SK-N-SH treated with all-trans-retinoic acid at 6 μM for 48 hours (cell line): ENCODE measurements at regions not wholly inside any gene's neighbourhood (a gene's known extent, or its start where the extent isn't known, plus 50 kb on each side); places are given as distances from the start of the nearest gene placed in this dataset.

ENCODE experiments used
- ATAC-seq: fragments of 200-7000 bp; cut with Tn5 transposase; 3 replicates; pipeline ENCODE4 v1.9.1; 2020; ENCODE audit warnings: mild to moderate bottlenecking, moderate library complexity
- BACH2 ChIP-seq: fragments of 250-450 bp; sonication (Bioruptor Pico); IDR thresholded peaks from 2 replicates; pipeline ENCODE4 v1.9.0; 2021; ENCODE audit warnings: mild to moderate bottlenecking, borderline replicate concordance
- CSDC2 ChIP-seq: fragments of 250-450 bp; sonication (Bioruptor Pico); IDR thresholded peaks from 2 replicates; pipeline ENCODE4 v1.5.0; 2020; ENCODE audit warnings: mild to moderate bottlenecking, moderate library complexity
- GLIS3 ChIP-seq: fragments of 250-450 bp; sonication (Bioruptor Pico); IDR thresholded peaks from 2 replicates; pipeline ENCODE4 v1.5.0; 2020; ENCODE audit warnings: mild to moderate bottlenecking, moderate library complexity
- ISL1 ChIP-seq: fragments of 250-450 bp; sonication (Bioruptor Pico); IDR thresholded peaks from 2 replicates; pipeline ENCODE4 v2.1.2; 2022; ENCODE audit warnings: mild to moderate bottlenecking, moderate library complexity
- OSR1 ChIP-seq: fragments of 250-450 bp; sonication (Bioruptor Pico); IDR thresholded peaks from 2 replicates; pipeline ENCODE4 v1.8.0; 2022; ENCODE audit warnings: moderate library complexity, mild to moderate bottlenecking, inconsistent platforms
- SNAI2 ChIP-seq: fragments of 250-450 bp; sonication (Bioruptor Pico); IDR thresholded peaks from 2 replicates; pipeline ENCODE4 v1.5.0; 2020; ENCODE audit warnings: mild to moderate bottlenecking, moderate library complexity
- TCF4 ChIP-seq: fragments of 250-450 bp; sonication (Bioruptor Pico); IDR thresholded peaks from 2 replicates; pipeline ENCODE4 v1.8.0; 2021; ENCODE audit warnings: mild to moderate bottlenecking, moderate library complexity, borderline replicate concordance
- ZC3H10 ChIP-seq: fragments of 250-450 bp; sonication (Bioruptor Pico); IDR thresholded peaks from 2 replicates; pipeline ENCODE4 v1.5.1; 2021; ENCODE audit warnings: mild to moderate bottlenecking, moderate library complexity
- ZFP3 ChIP-seq: fragments of 250-450 bp; sonication (Bioruptor Pico); IDR thresholded peaks from 2 replicates; pipeline ENCODE4 v1.5.0; 2020; ENCODE audit warnings: mild to moderate bottlenecking, moderate library complexity
- ZFP30 ChIP-seq: fragments of 450-650 bp; formaldehyde crosslinking; IDR thresholded peaks from 2 replicates; pipeline ENCODE4 v1.5.0; 2022; ENCODE audit warnings: mild to moderate bottlenecking, moderate library complexity
- ZNF565 ChIP-seq: fragments of 450-650 bp; formaldehyde crosslinking; conservative IDR thresholded peaks from 2 replicates; pipeline ENCODE4 v1.5.0; 2020; ENCODE audit warnings: low read depth, mild to moderate bottlenecking, moderate library complexity
- TF ChIP-seq, protein P1 (sequence below): fragments of 250-450 bp; sonication (Bioruptor Pico); IDR thresholded peaks from 2 replicates; pipeline ENCODE4 v1.5.1; 2021; ENCODE audit warnings: mild to moderate bottlenecking, moderate library complexity
- TF ChIP-seq, protein P2 (sequence below): fragments of 250-450 bp; sonication (Bioruptor Pico); IDR thresholded peaks from 2 replicates; pipeline ENCODE4 v1.8.0; 2021; ENCODE audit warnings: low read depth, mild to moderate bottlenecking, moderate library complexity, borderline replicate concordance
- TF ChIP-seq, protein P3 (sequence below): fragments of 250-450 bp; sonication (Bioruptor Pico); IDR thresholded peaks from 2 replicates; pipeline ENCODE4 v1.5.0; 2020; ENCODE audit warnings: mild to moderate bottlenecking, moderate library complexity
- TF ChIP-seq, protein P4 (sequence below): fragments of 250-450 bp; sonication (Bioruptor Pico); IDR thresholded peaks from 2 replicates; pipeline ENCODE4 v1.8.0; 2020; ENCODE audit warnings: mild to moderate bottlenecking, moderate library complexity, borderline replicate concordance
- TF ChIP-seq, protein P5 (sequence below): fragments of 250-450 bp; sonication (Bioruptor Pico); IDR thresholded peaks from 2 replicates; pipeline ENCODE4 v1.5.1; 2020; ENCODE audit warnings: low read depth, mild to moderate bottlenecking, moderate library complexity

DNA sequence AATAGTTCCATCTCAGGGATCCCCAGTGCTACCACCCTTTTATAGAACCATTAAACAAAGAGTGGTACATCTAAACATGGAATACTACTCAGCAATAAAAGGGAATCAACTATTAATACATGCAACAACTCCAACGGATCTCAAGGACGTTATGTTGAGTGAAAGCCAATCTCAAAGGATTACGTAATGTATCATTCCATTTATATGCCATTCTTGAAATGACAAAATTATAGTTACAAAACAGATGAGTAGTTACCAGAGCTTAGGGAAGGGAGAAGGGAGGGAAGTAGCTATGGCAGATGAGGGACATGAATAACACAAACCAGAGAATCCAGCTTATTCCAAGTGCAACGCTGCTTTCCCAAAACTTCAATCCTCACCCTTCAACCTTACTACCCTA is 69.5 kb downstream of the ACTL7B start:
- no peak for ATAC-seq
- TF ChIP-seq CSDC2 (CRISPR knock-in tag) (no peak), OSR1 (CRISPR knock-in tag) (no peak), BACH2 (CRISPR knock-in tag) (no peak)
- TF ChIP-seq, protein P1, sequence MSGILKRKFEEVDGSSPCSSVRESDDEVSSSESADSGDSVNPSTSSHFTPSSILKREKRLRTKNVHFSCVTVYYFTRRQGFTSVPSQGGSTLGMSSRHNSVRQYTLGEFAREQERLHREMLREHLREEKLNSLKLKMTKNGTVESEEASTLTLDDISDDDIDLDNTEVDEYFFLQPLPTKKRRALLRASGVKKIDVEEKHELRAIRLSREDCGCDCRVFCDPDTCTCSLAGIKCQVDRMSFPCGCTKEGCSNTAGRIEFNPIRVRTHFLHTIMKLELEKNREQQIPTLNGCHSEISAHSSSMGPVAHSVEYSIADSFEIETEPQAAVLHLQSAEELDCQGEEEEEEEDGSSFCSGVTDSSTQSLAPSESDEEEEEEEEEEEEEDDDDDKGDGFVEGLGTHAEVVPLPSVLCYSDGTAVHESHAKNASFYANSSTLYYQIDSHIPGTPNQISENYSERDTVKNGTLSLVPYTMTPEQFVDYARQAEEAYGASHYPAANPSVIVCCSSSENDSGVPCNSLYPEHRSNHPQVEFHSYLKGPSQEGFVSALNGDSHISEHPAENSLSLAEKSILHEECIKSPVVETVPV (CRISPR knock-in tag) = no peak
- TF ChIP-seq, all 23 proteins: peak for 0

DNA sequence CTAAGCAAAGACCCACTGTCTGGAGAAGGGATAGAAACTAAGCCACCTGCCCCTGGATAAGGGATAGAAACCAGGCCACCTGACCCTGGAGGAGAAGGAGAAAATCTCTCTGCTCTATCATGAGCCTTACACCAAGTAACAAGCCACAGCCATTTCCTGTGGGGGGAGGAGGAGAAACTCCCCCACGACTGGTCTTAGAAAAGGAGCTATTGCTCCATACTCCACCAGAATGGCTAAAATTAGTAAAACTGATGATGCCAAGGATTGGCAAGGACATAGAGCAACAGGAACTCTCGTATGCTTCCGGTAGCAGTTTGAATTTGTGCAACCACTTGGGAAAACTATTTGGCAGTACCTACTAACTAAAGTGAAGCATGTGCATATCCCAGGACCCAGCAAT is 70.8 kb downstream of the ACTL7B start:
- TF ChIP-seq ISL1 (CRISPR knock-in tag) (no peak), OSR1 (CRISPR knock-in tag) (no peak), SNAI2 (CRISPR knock-in tag) (no peak), GLIS3 (CRISPR knock-in tag) (no peak), BACH2 (CRISPR knock-in tag) (no peak)
- TF ChIP-seq, protein P2, sequence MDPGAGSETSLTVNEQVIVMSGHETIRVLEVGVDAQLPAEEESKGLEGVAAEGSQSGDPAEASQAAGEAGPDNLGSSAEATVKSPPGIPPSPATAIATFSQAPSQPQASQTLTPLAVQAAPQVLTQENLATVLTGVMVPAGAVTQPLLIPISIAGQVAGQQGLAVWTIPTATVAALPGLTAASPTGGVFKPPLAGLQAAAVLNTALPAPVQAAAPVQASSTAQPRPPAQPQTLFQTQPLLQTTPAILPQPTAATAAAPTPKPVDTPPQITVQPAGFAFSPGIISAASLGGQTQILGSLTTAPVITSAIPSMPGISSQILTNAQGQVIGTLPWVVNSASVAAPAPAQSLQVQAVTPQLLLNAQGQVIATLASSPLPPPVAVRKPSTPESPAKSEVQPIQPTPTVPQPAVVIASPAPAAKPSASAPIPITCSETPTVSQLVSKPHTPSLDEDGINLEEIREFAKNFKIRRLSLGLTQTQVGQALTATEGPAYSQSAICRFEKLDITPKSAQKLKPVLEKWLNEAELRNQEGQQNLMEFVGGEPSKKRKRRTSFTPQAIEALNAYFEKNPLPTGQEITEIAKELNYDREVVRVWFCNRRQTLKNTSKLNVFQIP = no peak
- TF ChIP-seq, protein P3, sequence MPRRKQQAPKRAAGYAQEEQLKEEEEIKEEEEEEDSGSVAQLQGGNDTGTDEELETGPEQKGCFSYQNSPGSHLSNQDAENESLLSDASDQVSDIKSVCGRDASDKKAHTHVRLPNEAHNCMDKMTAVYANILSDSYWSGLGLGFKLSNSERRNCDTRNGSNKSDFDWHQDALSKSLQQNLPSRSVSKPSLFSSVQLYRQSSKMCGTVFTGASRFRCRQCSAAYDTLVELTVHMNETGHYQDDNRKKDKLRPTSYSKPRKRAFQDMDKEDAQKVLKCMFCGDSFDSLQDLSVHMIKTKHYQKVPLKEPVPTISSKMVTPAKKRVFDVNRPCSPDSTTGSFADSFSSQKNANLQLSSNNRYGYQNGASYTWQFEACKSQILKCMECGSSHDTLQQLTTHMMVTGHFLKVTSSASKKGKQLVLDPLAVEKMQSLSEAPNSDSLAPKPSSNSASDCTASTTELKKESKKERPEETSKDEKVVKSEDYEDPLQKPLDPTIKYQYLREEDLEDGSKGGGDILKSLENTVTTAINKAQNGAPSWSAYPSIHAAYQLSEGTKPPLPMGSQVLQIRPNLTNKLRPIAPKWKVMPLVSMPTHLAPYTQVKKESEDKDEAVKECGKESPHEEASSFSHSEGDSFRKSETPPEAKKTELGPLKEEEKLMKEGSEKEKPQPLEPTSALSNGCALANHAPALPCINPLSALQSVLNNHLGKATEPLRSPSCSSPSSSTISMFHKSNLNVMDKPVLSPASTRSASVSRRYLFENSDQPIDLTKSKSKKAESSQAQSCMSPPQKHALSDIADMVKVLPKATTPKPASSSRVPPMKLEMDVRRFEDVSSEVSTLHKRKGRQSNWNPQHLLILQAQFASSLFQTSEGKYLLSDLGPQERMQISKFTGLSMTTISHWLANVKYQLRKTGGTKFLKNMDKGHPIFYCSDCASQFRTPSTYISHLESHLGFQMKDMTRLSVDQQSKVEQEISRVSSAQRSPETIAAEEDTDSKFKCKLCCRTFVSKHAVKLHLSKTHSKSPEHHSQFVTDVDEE (CRISPR knock-in tag) = no peak
- TF ChIP-seq, protein P4, sequence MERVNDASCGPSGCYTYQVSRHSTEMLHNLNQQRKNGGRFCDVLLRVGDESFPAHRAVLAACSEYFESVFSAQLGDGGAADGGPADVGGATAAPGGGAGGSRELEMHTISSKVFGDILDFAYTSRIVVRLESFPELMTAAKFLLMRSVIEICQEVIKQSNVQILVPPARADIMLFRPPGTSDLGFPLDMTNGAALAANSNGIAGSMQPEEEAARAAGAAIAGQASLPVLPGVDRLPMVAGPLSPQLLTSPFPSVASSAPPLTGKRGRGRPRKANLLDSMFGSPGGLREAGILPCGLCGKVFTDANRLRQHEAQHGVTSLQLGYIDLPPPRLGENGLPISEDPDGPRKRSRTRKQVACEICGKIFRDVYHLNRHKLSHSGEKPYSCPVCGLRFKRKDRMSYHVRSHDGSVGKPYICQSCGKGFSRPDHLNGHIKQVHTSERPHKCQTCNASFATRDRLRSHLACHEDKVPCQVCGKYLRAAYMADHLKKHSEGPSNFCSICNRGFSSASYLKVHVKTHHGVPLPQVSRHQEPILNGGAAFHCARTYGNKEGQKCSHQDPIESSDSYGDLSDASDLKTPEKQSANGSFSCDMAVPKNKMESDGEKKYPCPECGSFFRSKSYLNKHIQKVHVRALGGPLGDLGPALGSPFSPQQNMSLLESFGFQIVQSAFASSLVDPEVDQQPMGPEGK (CRISPR knock-in tag) = no peak
- TF ChIP-seq, protein P5, sequence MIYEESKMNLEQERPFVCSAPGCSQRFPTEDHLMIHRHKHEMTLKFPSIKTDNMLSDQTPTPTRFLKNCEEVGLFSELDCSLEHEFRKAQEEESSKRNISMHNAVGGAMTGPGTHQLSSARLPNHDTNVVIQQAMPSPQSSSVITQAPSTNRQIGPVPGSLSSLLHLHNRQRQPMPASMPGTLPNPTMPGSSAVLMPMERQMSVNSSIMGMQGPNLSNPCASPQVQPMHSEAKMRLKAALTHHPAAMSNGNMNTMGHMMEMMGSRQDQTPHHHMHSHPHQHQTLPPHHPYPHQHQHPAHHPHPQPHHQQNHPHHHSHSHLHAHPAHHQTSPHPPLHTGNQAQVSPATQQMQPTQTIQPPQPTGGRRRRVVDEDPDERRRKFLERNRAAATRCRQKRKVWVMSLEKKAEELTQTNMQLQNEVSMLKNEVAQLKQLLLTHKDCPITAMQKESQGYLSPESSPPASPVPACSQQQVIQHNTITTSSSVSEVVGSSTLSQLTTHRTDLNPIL = no peak
- ATAC-seq = no peak

DNA sequence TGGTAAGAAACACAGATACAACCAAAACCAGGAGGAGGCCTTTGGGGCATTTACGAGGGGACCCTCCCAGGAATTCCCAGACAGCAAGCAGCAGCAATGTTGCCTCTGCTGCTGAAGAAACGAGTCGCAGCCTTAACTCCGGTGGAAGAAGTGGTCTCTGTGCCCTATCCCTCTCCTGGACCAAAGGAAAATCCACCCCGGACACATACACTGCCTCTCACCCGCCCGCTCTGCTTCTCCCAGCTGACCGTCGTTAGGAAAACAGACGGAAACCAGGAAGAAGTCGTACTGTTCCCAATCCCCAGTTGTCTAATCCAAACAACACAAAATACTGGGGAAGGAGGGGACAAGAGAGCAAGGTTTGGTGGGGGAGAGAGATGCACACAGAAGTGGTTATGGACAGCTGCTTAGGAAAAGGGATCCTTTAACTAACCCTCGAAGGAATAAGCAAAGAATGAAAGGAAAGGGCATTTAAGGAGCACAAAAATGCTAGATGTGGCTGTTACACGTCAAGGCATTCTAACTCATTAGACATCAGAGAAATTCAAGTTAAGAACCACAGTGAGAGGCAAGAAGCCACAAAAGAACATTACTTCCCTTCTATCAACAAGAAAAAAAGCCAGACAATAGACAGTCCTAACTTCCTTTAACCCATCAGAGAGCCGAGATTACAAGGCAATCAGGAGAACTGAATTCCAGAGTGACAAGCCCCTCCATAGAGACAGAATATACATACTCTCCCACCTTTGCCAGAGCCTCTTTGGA is 71.9 kb downstream of the ACTL7B start:
- ATAC-seq = no peak
- TF ChIP-seq TCF4 (no peak), ZNF565 (CRISPR knock-in tag) (no peak), ZFP30 (no peak), ZC3H10 (CRISPR knock-in tag) (no peak), SNAI2 (CRISPR knock-in tag) (no peak), OSR1 (CRISPR knock-in tag) (no peak), ZFP3 (CRISPR knock-in tag) (no peak), BACH2 (CRISPR knock-in tag) (no peak), CSDC2 (CRISPR knock-in tag) (no peak)
- TF ChIP-seq, protein P5 = no peak

DNA sequence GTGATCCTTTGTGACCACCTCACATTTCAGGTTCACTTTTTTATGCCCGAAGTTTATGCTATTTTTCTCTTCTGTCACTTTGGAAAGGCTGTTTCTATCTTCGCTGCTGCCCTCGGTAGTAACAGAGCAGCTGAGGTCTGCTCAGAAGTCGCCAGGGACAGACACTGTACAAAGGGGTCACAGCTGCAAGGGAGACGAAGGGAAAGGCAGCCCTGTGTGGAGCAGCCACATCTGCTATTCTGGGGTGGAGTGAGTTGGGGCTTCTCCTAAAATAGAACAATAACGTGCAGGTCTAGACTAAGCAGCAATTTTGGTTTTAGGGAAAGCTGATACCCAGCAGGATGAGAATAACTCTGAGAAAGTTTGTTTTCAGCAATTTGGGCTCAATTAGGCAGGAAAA is 72.5 kb downstream of the ACTL7B start:
- ATAC-seq = no peak
- no peak for TF ChIP-seq BACH2 (CRISPR knock-in tag)
